ENCODE measurements at regions not wholly inside any gene's neighbourhood (a gene's known extent, or its start where the extent isn't known, plus 50 kb on each side); places are given as distances from the start of the nearest gene placed in this dataset.

- 64 to 84% methylated on average over 1 of the region's 1 CpG for WGBS, 2 donors
- ATAC-seq = no peak
Observed at GRCh38 chrX:33272986-33273385, 61.6 kb upstream of the DMD start.

More at GRCh38 chrX:33272986-33273385, 61.6 kb upstream of the DMD start:
- no peaks in the 10 kb centered on the region for H3K9me3 ChIP-seq
- no peaks in the 10 kb centered on the region for H3K27me3 ChIP-seq
- no peaks in the 10 kb centered on the region for H3K36me3 ChIP-seq (replicated peaks in 1 of 2; ENCODE audit: insufficient read depth in 1 of 2, low read depth in 2 of 2)
- DNase-seq = no peak
- TF ChIP-seq POLR2A (IDR thresholded peaks at IDR 0.05) (no peak), CTCF (IDR thresholded peaks at IDR 0.05) (no peak)
- no peaks in the 10 kb centered on the region for H3K4me1 ChIP-seq
- intact Hi-C loops (cut with DNase I) = no loop called here
- H3K4me3 ChIP-seq = no peak overlapping the region
- H3K27ac ChIP-seq = no peak overlapping the region
